ENCODE measurements at regions not wholly inside any gene's neighbourhood (a gene's known extent, or its start where the extent isn't known, plus 50 kb on each side); places are given as distances from the start of the nearest gene placed in this dataset.

DNA sequence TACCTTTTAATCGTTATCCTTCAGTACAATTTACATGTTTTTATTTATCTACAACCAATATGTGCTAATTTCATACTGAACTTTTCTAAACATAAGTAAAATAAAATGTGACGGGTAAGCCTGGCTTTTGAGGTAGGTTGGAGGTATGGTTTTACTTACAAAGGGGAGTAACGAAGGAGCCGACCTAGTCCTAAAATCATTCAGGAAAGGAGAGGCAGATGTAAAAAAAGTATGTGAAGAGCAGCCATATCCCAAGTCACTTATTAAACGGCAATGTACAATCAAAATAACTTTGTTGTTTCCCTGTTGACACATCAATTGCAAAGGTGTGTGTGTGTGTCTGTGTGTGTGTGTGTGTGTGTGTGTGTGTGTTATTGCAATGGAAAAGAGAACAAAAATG, 351.3 kb downstream of the CRPPA start:
- ChIA-PET CTCF (interaction anchor here (0.6 kb wide), 1 partner anchor 26 kb away, joined by 3 read pairs; no protein-coding TSS in a partner anchor), POLR2A (no interaction called here)
- Histone ChIP-seq H3K4me1 (ENCODE audit: control insufficient read depth, insufficient read depth, low read length) (no peaks in the 10 kb centered on the region), H3K27me3 (ENCODE audit: control insufficient read depth, insufficient read depth, low read length) (peaks cover 3% of the 10 kb centered on the region), H3K4me3 (ENCODE audit: low read depth in 2 of 2, low read length in 2 of 2) (no peak overlapping the region), H3K9me3 (ENCODE audit: control insufficient read depth, insufficient read depth, low read depth, low read length) (no peaks in the 10 kb centered on the region), H3K36me3 (ENCODE audit: control insufficient read depth, insufficient read depth, low read length) (no peaks in the 10 kb centered on the region), H3K27ac (ENCODE audit: low read length) (no peak overlapping the region)
- DNase-seq (ENCODE audit: low read depth, low spot score) = no peak
- intact Hi-C loops (cut with micrococcal nuclease; ENCODE audit: unreplicated experiment) = loop anchor here (2.0 to 10.0 kb wide), 4 partner anchors 345 to 1353 kb away; no protein-coding TSS in a partner anchor
- ATAC-seq = no peak
- TF ChIP-seq, protein P1, sequence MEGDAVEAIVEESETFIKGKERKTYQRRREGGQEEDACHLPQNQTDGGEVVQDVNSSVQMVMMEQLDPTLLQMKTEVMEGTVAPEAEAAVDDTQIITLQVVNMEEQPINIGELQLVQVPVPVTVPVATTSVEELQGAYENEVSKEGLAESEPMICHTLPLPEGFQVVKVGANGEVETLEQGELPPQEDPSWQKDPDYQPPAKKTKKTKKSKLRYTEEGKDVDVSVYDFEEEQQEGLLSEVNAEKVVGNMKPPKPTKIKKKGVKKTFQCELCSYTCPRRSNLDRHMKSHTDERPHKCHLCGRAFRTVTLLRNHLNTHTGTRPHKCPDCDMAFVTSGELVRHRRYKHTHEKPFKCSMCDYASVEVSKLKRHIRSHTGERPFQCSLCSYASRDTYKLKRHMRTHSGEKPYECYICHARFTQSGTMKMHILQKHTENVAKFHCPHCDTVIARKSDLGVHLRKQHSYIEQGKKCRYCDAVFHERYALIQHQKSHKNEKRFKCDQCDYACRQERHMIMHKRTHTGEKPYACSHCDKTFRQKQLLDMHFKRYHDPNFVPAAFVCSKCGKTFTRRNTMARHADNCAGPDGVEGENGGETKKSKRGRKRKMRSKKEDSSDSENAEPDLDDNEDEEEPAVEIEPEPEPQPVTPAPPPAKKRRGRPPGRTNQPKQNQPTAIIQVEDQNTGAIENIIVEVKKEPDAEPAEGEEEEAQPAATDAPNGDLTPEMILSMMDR (IDR thresholded peaks at IDR 0.05) = no peak
- TF ChIP-seq SIN3A (IDR thresholded peaks at IDR 0.05; ENCODE audit: borderline replicate concordance, insufficient read depth, low read depth, low read length) (no peak), TCF7L2 (IDR thresholded peaks at IDR 0.05; ENCODE audit: low read depth, low read length) (no peak), POLR2AphosphoS5 (IDR thresholded peaks at IDR 0.05; ENCODE audit: low read depth, low read length) (no peak)
- TF ChIP-seq, protein P2, sequence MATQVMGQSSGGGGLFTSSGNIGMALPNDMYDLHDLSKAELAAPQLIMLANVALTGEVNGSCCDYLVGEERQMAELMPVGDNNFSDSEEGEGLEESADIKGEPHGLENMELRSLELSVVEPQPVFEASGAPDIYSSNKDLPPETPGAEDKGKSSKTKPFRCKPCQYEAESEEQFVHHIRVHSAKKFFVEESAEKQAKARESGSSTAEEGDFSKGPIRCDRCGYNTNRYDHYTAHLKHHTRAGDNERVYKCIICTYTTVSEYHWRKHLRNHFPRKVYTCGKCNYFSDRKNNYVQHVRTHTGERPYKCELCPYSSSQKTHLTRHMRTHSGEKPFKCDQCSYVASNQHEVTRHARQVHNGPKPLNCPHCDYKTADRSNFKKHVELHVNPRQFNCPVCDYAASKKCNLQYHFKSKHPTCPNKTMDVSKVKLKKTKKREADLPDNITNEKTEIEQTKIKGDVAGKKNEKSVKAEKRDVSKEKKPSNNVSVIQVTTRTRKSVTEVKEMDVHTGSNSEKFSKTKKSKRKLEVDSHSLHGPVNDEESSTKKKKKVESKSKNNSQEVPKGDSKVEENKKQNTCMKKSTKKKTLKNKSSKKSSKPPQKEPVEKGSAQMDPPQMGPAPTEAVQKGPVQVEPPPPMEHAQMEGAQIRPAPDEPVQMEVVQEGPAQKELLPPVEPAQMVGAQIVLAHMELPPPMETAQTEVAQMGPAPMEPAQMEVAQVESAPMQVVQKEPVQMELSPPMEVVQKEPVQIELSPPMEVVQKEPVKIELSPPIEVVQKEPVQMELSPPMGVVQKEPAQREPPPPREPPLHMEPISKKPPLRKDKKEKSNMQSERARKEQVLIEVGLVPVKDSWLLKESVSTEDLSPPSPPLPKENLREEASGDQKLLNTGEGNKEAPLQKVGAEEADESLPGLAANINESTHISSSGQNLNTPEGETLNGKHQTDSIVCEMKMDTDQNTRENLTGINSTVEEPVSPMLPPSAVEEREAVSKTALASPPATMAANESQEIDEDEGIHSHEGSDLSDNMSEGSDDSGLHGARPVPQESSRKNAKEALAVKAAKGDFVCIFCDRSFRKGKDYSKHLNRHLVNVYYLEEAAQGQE (IDR thresholded peaks at IDR 0.05; ENCODE audit: insufficient read depth in 1 of 2, low read depth in 2 of 2, low read length in 1 of 2) = no peak
- in situ Hi-C loops (cut with HindIII; ENCODE audit: low pct_unique_long_range_greater_than_20kb, low sequenced_read_pairs) = no loop called here
- no TSS peak for BruUV-seq (replicated peaks)

DNA sequence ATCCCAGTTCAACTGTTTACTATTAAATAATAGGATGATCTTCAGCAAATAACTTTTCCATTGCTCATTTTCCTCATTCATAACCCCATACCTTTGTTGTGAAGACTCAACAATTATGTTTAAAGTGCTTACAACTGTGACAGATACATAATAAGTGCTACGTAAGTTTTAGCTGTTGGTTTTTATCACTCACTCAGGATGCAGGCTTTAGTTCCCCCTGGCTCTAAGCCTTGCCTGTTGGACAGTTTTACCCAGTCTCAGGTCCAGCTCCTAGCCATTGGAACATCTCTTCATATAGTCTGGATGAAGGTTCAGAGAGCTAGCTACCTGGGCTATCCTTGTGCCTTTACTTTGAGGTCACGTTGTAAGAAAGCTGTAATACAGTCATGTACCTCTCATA, 353.2 kb downstream of the CRPPA start:
- no peak for ATAC-seq
- H3K4me3 ChIP-seq (ENCODE audit: low read depth in 2 of 2, low read length in 2 of 2) = no peak overlapping the region
- in situ Hi-C loops (cut with HindIII; ENCODE audit: low pct_unique_long_range_greater_than_20kb, low sequenced_read_pairs) = no loop called here
- BruUV-seq (replicated peaks) = no TSS peak
- TF ChIP-seq SIN3A (IDR thresholded peaks at IDR 0.05; ENCODE audit: borderline replicate concordance, insufficient read depth, low read depth, low read length) (no peak), TCF7L2 (IDR thresholded peaks at IDR 0.05; ENCODE audit: low read depth, low read length) (no peak)
- TF ChIP-seq, protein P1 (IDR thresholded peaks at IDR 0.05) = no peak
- no peak for DNase-seq (ENCODE audit: low read depth, low spot score)
- peaks cover 3% of the 10 kb centered on the region for H3K27me3 ChIP-seq (ENCODE audit: control insufficient read depth, insufficient read depth, low read length)
- H3K9me3 ChIP-seq (ENCODE audit: control insufficient read depth, insufficient read depth, low read depth, low read length) = no peaks in the 10 kb centered on the region
- H3K27ac ChIP-seq (ENCODE audit: low read length) = no peak overlapping the region
- no peaks in the 10 kb centered on the region for H3K4me1 ChIP-seq (ENCODE audit: control insufficient read depth, insufficient read depth, low read length)
- H3K36me3 ChIP-seq (ENCODE audit: control insufficient read depth, insufficient read depth, low read length) = no peaks in the 10 kb centered on the region
- ChIA-PET POLR2A (no interaction called here), CTCF (no interaction called here)
- intact Hi-C loops (cut with micrococcal nuclease; ENCODE audit: unreplicated experiment) = no loop called here

Data from Panc1 (cell line).